ENCODE measurements at regions not wholly inside any gene's neighbourhood (a gene's known extent, or its start where the extent isn't known, plus 50 kb on each side); places are given as distances from the start of the nearest gene placed in this dataset.

GRCh38 chr10:10624567-10624962 lies 393.1 kb upstream of the CELF2 start:
- no peak overlapping the region for H3K14ac ChIP-seq (replicated peaks; ENCODE audit: low read depth, low read length)
- H3K27ac ChIP-seq (ENCODE audit: insufficient read depth, low read length), result no peak overlapping the region
- no peak overlapping the region for H2BK20ac ChIP-seq (ENCODE audit: low read depth, low read length)
- H3K9me1 ChIP-seq (ENCODE audit: insufficient read depth, low read length), result no peaks in the 10 kb centered on the region
- no peak overlapping the region for H3K23ac ChIP-seq (ENCODE audit: low read depth, low read length)
- no peak overlapping the region for H3K9ac ChIP-seq (ENCODE audit: low read depth, low read length)
- dilution Hi-C loops (cut with HindIII; ENCODE audit: low sequenced_read_pairs, unreplicated experiment) (no loop called here), in situ Hi-C loops (cut with MboI; ENCODE audit: low sequenced_read_pairs) (no loop called here), intact Hi-C loops (cut with micrococcal nuclease) (no loop called here)
- H4K8ac ChIP-seq (ENCODE audit: low read depth in 2 of 2, low read length in 2 of 2), result no peak overlapping the region
- no peak for ATAC-seq (ENCODE audit: low read depth)
- no peak overlapping the region for H2AK5ac ChIP-seq (ENCODE audit: low read depth, low read length)
- H2BK15ac ChIP-seq (ENCODE audit: low read depth, low read length), result no peak overlapping the region
- no peak overlapping the region for H4K5ac ChIP-seq (ENCODE audit: low read depth, low read length)
- H4K20me1 ChIP-seq (ENCODE audit: insufficient read depth, low read length), result no peaks in the 10 kb centered on the region
- no peak overlapping the region for H3K4ac ChIP-seq (ENCODE audit: low read depth, low read length)
- H3K9me3 ChIP-seq (ENCODE audit: control insufficient read depth, insufficient read depth, low read length), result no peaks in the 10 kb centered on the region
- no peak overlapping the region for H2BK5ac ChIP-seq (ENCODE audit: low read depth, low read length, poor library complexity, severe bottlenecking)
- no peak overlapping the region for H3K4me3 ChIP-seq (ENCODE audit: insufficient read depth, low read depth, low read length)
- H4K91ac ChIP-seq (ENCODE audit: insufficient read depth, low read depth, low read length), result no peak overlapping the region
- no TSS peak for BruUV-seq (replicated peaks)
- H2AFZ ChIP-seq (replicated peaks; ENCODE audit: low read length, poor library complexity), result no peak overlapping the region
- H3K56ac ChIP-seq (ENCODE audit: extremely low read depth, insufficient read depth, low read length), result no peak overlapping the region
- ChIA-PET CTCF (no interaction called here), POLR2A (ENCODE audit: unreplicated experiment) (no interaction called here)
- H2AK9ac ChIP-seq (replicated peaks; ENCODE audit: low read depth, low read length, poor library complexity), result no peak overlapping the region
- H3K36me3 ChIP-seq (ENCODE audit: control insufficient read depth, insufficient read depth, low read length), result no peaks in the 10 kb centered on the region
- no peaks in the 10 kb centered on the region for H3K79me1 ChIP-seq (ENCODE audit: low read depth in 1 of 2, low read length in 2 of 2)
- WGBS, 2 experiments (ENCODE audit: extremely low coverage in 2 of 2, insufficient read length in 1 of 2), result no CpG with 5 or more reads among the region's 8 CpGs
- no peak overlapping the region for H3K18ac ChIP-seq (ENCODE audit: low read depth, low read length)
- H3K4me2 ChIP-seq (ENCODE audit: low read depth, low read length), result no peak overlapping the region
- peaks cover 2% of the 10 kb centered on the region; the same call in 1 of the 2 replicates for H3K4me1 ChIP-seq (ENCODE audit: control insufficient read depth, insufficient read depth, low read length)
- H3K27me3 ChIP-seq (ENCODE audit: control insufficient read depth, insufficient read depth, low read length), result no peaks in the 10 kb centered on the region; the same call in 1 of the 2 replicates
- TF ChIP-seq RFX5 (IDR thresholded peaks at IDR 0.05; ENCODE audit: low read depth, low read length) (no peak), MAFK (IDR thresholded peaks at IDR 0.05; ENCODE audit: low read depth, low read length) (no peak), CEBPB (IDR thresholded peaks at IDR 0.05; ENCODE audit: low read depth, low read length) (no peak), FOS (IDR thresholded peaks at IDR 0.05; ENCODE audit: low read depth, low read length) (no peak), MAZ (IDR thresholded peaks at IDR 0.05; ENCODE audit: borderline replicate concordance, low read depth, low read length) (no peak), MXI1 (IDR thresholded peaks at IDR 0.05; ENCODE audit: borderline replicate concordance, low read depth, low read length) (no peak), POLR2A (IDR thresholded peaks at IDR 0.05; ENCODE audit: low read depth, low read length) (no peak), NFE2L2 (IDR thresholded peaks at IDR 0.05; ENCODE audit: low read depth, low read length) (no peak), CHD1 (IDR thresholded peaks at IDR 0.05; ENCODE audit: low read depth, low read length) (no peak), BHLHE40 (IDR thresholded peaks at IDR 0.05; ENCODE audit: low read depth, low read length) (no peak), ELK1 (IDR thresholded peaks at IDR 0.05; ENCODE audit: borderline replicate concordance, low read depth, low read length) (no peak), SMC3 (IDR thresholded peaks at IDR 0.05; ENCODE audit: low read depth, low read length) (no peak), RAD21 (IDR thresholded peaks at IDR 0.05; ENCODE audit: low read length) (no peak), RCOR1 (IDR thresholded peaks at IDR 0.05; ENCODE audit: insufficient replicate concordance, low read length) (no peak), USF2 (IDR thresholded peaks at IDR 0.05; ENCODE audit: low read depth, low read length) (no peak), CTCF (conservative IDR thresholded peaks at IDR 0.05; ENCODE audit: low read depth, low read length) (no peak)
- DNase-seq, result no peak
- H2BK120ac ChIP-seq (ENCODE audit: low read depth, low read length), result no peak overlapping the region

Data from IMR-90 (cell line).